IgD-negative memory B cell (primary cell): ENCODE measurements at regions not wholly inside any gene's neighbourhood (a gene's known extent, or its start where the extent isn't known, plus 50 kb on each side); places are given as distances from the start of the nearest gene placed in this dataset.

ENCODE experiments used
- H3K27ac Mint-ChIP-seq, 3 donors: one replicate each; pipeline ENCODE4 v1.8.0; 2020 to 2022; ENCODE audit warnings: mild to moderate bottlenecking in 3 of 3, mixed read lengths in 3 of 3, moderate library complexity in 1 of 3
- H3K27me3 Mint-ChIP-seq: one replicate; pipeline ENCODE4 v1.8.0; 2021; ENCODE audit warnings: mixed read lengths
- H3K36me3 Mint-ChIP-seq: one replicate; pipeline ENCODE4 v1.8.0; 2020; ENCODE audit warnings: mild to moderate bottlenecking, mixed read lengths
- H3K4me1 Mint-ChIP-seq, 3 donors: one replicate each; pipeline ENCODE4 v1.8.0; 2020 to 2022; ENCODE audit warnings: mixed read lengths in 3 of 3, mild to moderate bottlenecking in 1 of 3
- H3K4me3 Mint-ChIP-seq, 4 donors: one replicate each; pipeline ENCODE4 v1.8.0; 2020 to 2022; ENCODE audit warnings: mild to moderate bottlenecking in 4 of 4, mixed read lengths in 4 of 4, moderate library complexity in 3 of 4
- H3K9me3 Mint-ChIP-seq, 3 donors: one replicate each; pipeline ENCODE4 v1.8.0; 2020 to 2021; ENCODE audit warnings: mixed read lengths in 3 of 3, mild to moderate bottlenecking in 1 of 3

DNA sequence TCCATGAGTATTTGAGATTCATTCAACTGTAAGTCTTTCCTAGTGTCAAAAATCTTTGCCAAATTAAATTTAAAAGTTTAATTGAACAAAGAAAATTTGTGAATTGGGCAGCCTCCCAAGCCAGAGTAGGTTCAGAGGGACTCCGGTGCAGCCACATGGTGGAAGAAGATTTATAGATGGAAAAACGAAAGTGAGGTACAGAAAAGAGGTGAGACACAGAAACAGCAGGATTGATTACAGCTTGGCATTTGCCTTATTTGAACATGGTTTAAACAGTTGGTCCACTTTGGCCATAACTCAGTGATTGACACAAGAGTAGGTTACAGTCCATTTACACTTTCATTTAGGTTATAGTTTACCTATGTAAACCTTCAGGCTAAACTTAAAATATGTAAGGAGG, 465.8 kb downstream of the ARL4A start:
- Mint-ChIP-seq H3K4me3 (no peak overlapping the region), H3K9me3 (peaks cover 0 to 2% (median 0%) of the 10 kb centered on the region in 3 donors), H3K4me1 (peaks cover 0 to 4% (median 2%) of the 10 kb centered on the region in 3 donors), H3K27me3 (no peaks in the 10 kb centered on the region), H3K27ac (no peak overlapping the region), H3K36me3 (no peaks in the 10 kb centered on the region)

GRCh38 chr7:13153742-13154141, 466.3 kb downstream of the ARL4A start:
- no peaks in the 10 kb centered on the region for H3K36me3 Mint-ChIP-seq
- no peak overlapping the region for H3K27ac Mint-ChIP-seq
- no peak overlapping the region for H3K4me3 Mint-ChIP-seq
- peaks cover 0 to 4% (median 2%) of the 10 kb centered on the region in 3 donors for H3K4me1 Mint-ChIP-seq
- peaks cover 0 to 2% (median 0%) of the 10 kb centered on the region in 3 donors for H3K9me3 Mint-ChIP-seq
- no peaks in the 10 kb centered on the region for H3K27me3 Mint-ChIP-seq

DNA sequence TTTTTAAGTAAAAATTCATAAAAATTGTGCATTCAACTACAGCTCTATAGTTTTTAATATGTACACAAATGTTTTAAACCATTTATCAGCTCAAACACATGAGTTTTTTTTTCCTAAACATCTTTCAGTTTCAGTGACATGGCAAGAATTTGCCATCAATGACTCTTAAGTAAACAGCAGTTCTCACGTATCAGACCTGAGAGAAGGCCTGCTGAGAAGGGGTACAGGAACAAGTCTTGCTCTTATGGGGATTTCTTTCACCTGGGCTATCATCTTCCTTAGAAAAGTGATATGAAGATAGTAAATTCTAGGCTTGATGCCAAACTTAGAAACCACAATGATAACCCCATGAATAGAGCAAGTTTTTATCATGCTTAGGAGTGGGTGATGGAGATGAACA, 467.8 kb downstream of the ARL4A start:
- Mint-ChIP-seq H3K36me3 (no peaks in the 10 kb centered on the region), H3K4me1 (peaks cover 0 to 9% (median 2%) of the 10 kb centered on the region in 3 donors), H3K27me3 (no peaks in the 10 kb centered on the region), H3K27ac (no peak overlapping the region), H3K9me3 (peaks cover 0 to 2% (median 0%) of the 10 kb centered on the region in 3 donors), H3K4me3 (no peak overlapping the region)

GRCh38 chr7:13159003-13159402, 471.6 kb downstream of the ARL4A start:
- Mint-ChIP-seq H3K4me1 (peaks cover 0 to 5% (median 0%) of the 10 kb centered on the region in 3 donors), H3K27me3 (peaks cover 1% of the 10 kb centered on the region), H3K4me3 (no peak overlapping the region), H3K27ac (no peak overlapping the region), H3K9me3 (no peaks in the 10 kb centered on the region), H3K36me3 (no peaks in the 10 kb centered on the region)

DNA sequence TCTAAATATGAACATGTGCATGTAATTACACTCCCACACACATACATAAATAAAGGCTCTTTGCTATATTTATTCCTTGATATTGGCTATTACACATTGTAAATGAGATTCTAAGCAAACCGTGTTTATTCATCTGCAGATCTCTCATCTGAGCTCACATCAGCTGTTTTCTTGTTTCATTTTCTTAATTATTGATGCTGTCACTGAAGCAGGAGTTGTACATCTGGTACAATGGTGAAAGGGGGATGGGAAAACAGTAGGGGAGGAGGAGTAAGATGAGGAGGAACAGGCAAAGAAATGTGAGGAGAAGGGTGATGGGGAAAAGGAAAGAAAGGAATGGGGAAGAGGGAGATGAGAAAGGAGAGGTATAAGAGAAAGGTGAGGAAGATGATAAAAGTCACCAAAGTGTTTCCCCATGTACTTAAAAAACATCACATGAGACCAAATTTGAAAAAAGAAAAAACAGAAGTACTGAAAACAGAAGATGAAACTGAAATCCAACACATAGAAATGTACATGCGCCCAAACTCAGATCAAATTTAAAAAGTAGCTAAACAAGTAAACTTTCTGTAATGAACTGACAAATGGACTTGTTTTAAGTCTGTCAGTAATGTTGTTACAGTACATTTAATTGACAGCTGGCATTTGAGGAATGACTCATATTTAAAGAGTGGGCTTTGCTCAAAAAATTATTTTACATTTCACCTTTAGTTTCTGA, 472.2 kb downstream of the ARL4A start:
- Mint-ChIP-seq H3K4me1 (peaks cover 0 to 5% (median 0%) of the 10 kb centered on the region in 3 donors), H3K27ac (peak overlapping the region in 1 of 3 donors; percentile 16), H3K4me3 (no peak overlapping the region), H3K27me3 (peaks cover 4% of the 10 kb centered on the region), H3K36me3 (no peaks in the 10 kb centered on the region), H3K9me3 (no peaks in the 10 kb centered on the region)

DNA sequence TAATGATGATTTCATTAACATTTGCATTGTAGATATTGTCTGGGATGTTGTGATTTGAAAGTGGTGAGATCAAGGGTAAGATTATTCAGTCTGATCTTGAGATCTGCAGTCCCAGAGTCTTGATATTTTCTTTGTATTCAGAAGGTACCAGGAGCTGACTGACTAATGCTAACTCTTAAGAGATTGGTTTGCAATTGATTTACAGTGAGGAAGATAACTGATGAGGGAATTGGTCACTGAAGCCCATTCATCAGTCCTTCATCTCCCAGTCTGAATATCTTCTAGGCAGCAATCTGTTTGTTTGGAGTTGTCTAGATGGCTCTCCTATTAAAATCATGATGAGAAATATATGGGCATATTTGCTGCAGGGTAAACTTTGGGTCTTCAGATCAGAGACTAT, 473.7 kb downstream of the ARL4A start:
- Mint-ChIP-seq H3K9me3 (no peaks in the 10 kb centered on the region), H3K4me1 (peaks cover 0 to 5% (median 0%) of the 10 kb centered on the region in 3 donors), H3K36me3 (no peaks in the 10 kb centered on the region), H3K27ac (no peak overlapping the region), H3K27me3 (peaks cover 4% of the 10 kb centered on the region), H3K4me3 (no peak overlapping the region)

DNA sequence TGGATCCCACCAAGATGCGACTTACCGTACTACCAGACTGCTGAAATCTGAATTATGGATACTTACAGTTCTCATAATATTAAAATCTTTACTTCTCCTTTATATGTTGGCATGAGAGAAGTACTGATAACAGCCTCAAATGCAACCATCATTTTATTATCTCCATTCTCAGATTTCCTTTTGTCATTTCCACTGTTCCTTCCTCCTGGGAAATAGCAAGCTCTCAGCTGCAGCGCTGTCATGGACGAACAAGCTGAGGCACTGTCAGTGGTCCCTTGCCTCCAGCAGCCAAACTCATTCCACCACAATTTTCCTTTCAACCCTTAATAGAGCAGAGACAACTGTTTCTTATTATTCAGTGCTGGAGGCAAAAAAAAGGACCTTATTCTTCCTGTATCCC, 478.4 kb downstream of the ARL4A start:
- no peak overlapping the region for H3K27ac Mint-ChIP-seq
- H3K4me3 Mint-ChIP-seq = no peak overlapping the region
- H3K36me3 Mint-ChIP-seq = no peaks in the 10 kb centered on the region
- H3K9me3 Mint-ChIP-seq = no peaks in the 10 kb centered on the region
- H3K27me3 Mint-ChIP-seq = peaks cover 6% of the 10 kb centered on the region
- H3K4me1 Mint-ChIP-seq = no peaks in the 10 kb centered on the region

GRCh38 chr7:13166801-13167200, 479.4 kb downstream of the ARL4A start:
- no peak overlapping the region for H3K27ac Mint-ChIP-seq
- H3K4me3 Mint-ChIP-seq = no peak overlapping the region
- H3K27me3 Mint-ChIP-seq = peaks cover 6% of the 10 kb centered on the region
- H3K36me3 Mint-ChIP-seq = no peaks in the 10 kb centered on the region
- H3K9me3 Mint-ChIP-seq = no peaks in the 10 kb centered on the region
- no peaks in the 10 kb centered on the region for H3K4me1 Mint-ChIP-seq

DNA sequence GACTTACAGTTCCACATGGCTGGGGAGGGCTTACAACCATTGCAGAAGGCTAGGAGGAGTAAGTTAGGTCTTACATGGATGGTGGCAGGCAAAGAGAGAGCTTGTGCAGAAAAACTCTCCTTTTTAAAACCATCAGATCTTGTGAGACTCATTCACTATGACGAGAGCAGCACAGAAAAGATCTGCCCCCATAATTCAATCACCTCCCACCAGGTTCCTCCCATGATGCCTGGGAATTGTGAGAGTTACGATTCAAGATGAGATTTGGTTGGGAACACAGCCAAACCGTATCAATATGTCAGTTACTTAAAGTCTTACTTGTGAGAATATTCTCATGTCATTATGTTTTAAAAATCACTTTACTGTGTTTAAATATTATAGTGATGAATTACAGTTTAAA, 481.9 kb downstream of the ARL4A start:
- no peaks in the 10 kb centered on the region for H3K36me3 Mint-ChIP-seq
- H3K27ac Mint-ChIP-seq = no peak overlapping the region
- no peaks in the 10 kb centered on the region for H3K9me3 Mint-ChIP-seq
- peaks cover 4% of the 10 kb centered on the region for H3K27me3 Mint-ChIP-seq
- H3K4me3 Mint-ChIP-seq = no peak overlapping the region
- H3K4me1 Mint-ChIP-seq = no peaks in the 10 kb centered on the region

DNA sequence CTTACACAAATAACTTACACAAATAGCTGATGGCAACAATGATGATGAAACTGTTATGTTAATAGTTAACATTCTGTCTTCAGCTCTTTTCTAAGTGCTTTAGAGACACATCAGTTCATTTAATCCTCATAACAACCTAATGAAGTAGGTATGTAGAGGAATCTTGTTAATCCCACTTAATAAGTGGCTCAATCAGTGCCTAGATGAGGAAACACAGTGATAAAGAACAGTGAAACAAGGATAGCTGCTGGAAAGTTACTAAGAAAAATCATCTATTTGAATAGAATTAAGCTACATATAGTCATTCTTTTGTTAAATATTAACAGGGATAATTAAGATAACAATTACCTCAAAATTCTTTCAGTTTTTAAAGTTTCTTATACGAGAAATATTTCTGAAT, 487.6 kb downstream of the ARL4A start:
- Mint-ChIP-seq H3K27me3 (peaks cover 1% of the 10 kb centered on the region), H3K27ac (no peak overlapping the region), H3K4me1 (no peaks in the 10 kb centered on the region), H3K4me3 (no peak overlapping the region), H3K36me3 (no peaks in the 10 kb centered on the region), H3K9me3 (no peaks in the 10 kb centered on the region)

DNA sequence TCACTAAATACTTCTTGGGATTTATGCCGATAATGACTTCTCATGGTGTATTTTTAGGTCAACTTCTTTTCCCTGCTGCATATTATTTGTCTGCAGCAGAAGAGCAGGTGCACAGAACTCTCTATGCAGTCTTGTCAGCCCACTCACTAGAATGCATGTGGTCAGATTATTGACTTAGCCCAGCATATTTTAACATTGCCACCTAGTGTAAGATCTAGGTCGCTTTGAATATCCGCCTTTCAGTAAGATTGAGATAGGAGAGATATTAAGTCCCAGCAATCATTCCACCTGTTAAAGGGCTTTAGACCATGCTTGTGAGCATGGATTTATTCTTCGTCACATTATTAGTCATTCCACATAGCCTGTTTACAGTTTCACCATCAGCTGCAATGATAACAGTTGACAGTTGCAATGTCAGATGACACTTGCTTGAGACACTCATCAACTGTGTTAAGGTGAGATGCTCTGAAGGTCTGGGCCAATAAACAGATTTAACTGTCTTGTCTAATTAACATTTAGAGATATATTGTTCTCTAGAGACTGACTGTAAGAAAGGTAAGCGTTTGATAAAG, 491.7 kb downstream of the ARL4A start:
- Mint-ChIP-seq H3K36me3 (no peaks in the 10 kb centered on the region), H3K27ac (peak overlapping the region in 1 of 3 donors; percentile 35), H3K4me1 (no peaks in the 10 kb centered on the region), H3K4me3 (no peak overlapping the region), H3K9me3 (no peaks in the 10 kb centered on the region), H3K27me3 (peaks cover 1% of the 10 kb centered on the region)

DNA sequence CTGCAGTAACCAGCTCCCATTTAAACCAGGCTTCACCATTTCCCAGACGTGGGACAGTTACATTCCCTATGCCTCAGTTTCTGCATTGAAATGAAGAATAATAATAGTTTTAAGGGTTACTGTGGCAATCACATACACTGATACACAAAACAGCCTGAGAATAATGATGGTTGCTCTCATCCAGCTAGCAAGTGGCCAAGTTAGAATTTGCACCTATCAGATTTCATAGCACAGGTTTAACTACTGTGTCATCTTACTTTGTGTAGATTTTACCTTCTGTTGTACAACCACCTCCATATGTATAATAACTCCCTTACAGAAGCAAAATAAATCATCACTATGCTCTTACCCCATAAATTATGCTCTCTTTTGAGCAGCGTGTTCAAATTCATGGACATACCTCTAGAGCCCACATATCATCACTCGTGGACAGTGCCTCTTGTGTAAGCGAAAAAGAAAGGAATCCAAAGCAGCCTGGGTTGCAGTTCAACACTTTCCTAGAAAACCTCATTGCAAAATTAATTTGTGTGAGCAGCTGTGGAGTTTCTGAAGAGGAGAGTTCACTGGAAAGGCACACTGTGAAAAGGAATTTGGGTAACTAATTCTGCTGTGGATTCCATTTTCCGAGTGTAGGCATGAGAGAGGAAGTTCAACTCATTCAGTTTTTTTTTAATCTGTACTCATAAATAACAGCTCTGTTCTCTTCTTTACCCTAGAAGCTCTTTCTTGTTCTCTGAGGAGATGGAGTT, 492.5 kb downstream of the ARL4A start:
- Mint-ChIP-seq H3K9me3 (no peaks in the 10 kb centered on the region), H3K27me3 (peaks cover 1% of the 10 kb centered on the region), H3K4me3 (no peak overlapping the region), H3K36me3 (no peaks in the 10 kb centered on the region), H3K4me1 (no peaks in the 10 kb centered on the region), H3K27ac (no peak overlapping the region)

DNA sequence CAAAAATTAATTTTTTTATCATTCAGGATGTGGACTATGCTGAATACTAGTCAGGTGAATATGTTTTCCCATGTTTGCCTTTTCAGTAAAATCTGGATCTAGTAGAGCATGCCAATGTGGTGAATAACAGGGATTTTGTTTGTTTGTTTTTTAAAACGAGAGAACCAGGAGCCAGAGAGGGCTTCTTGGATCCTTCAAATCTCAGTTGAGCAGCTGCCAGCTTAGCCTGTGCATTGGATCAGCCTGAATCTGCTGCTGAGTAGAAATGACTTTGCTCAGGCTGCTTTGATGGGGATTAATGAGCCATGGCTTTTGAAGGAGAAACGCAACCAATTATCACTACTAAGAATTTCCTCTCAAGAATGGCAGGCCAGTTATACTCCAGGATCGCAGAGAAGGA, 493.8 kb downstream of the ARL4A start:
- no peak overlapping the region for H3K27ac Mint-ChIP-seq
- no peaks in the 10 kb centered on the region for H3K9me3 Mint-ChIP-seq

DNA sequence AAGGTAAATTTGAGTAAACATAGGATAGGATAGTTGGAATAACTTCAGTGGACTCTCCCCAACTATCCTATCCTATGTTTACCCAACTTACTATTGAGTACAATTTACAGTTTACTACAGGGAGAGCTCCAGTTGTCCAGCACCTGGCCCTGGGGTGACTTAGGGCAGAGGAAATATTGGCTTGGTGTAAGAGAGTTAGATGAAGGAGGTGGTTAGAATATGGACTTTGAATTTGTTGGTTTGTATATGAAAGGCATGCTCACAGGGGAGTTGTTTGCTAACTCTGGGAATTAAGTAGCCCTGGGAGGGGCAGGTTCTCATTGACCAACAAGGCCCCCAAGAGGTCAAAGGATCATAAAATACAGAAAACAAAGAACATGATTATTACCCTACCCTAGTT, 497.7 kb downstream of the ARL4A start:
- Mint-ChIP-seq H3K36me3 (no peaks in the 10 kb centered on the region), H3K9me3 (no peaks in the 10 kb centered on the region), H3K4me1 (no peaks in the 10 kb centered on the region), H3K27ac (no peak overlapping the region), H3K4me3 (no peak overlapping the region), H3K27me3 (peaks cover 2% of the 10 kb centered on the region)

More for the DNA sequence above, 493.8 kb downstream of the ARL4A start:
- Mint-ChIP-seq H3K4me3 (no peak overlapping the region), H3K27me3 (peaks cover 1% of the 10 kb centered on the region), H3K36me3 (no peaks in the 10 kb centered on the region), H3K4me1 (no peaks in the 10 kb centered on the region)

DNA sequence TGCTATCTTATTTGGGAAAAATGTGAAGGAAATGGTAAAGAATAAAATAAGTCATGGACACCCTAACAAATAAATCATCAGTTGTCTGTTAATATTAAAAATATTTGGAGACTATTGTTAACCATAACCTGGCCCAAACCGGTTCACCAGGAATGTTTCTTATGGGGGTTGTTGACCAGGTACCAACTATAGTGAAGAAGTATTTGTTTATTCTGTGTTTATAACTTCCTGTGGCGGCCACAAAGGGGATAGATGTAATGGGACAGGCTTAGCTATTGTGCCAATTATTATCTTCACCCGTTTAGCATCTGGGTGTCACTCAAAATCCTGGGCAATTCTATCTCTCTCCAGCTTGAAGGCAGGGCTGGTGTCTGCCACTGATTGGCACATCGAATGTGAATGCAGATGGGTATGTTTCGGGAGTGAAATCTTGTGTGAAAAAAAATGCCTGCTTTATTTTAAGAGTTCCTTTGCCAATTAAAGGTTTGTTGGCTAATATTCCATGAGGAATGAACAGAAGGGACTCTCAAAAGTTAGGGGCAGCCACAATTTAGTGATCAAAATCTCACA, 500.9 kb downstream of the ARL4A start:
- Mint-ChIP-seq H3K4me3 (no peak overlapping the region), H3K27ac (no peak overlapping the region), H3K36me3 (no peaks in the 10 kb centered on the region), H3K9me3 (no peaks in the 10 kb centered on the region), H3K27me3 (peaks cover 2% of the 10 kb centered on the region), H3K4me1 (no peaks in the 10 kb centered on the region)
